HG02759 (cell line): ENCODE measurements at regions not wholly inside any gene's neighbourhood (a gene's known extent, or its start where the extent isn't known, plus 50 kb on each side); places are given as distances from the start of the nearest gene placed in this dataset.

Experiments used
- ATAC-seq: cut with Tn5 transposase; IDR thresholded peaks from one replicate; pipeline ENCODE4 v1.9.1; 2021; ENCODE audit warnings: mild to moderate bottlenecking, moderate library complexity; ENCODE audit not compliant: unreplicated experiment

DNA sequence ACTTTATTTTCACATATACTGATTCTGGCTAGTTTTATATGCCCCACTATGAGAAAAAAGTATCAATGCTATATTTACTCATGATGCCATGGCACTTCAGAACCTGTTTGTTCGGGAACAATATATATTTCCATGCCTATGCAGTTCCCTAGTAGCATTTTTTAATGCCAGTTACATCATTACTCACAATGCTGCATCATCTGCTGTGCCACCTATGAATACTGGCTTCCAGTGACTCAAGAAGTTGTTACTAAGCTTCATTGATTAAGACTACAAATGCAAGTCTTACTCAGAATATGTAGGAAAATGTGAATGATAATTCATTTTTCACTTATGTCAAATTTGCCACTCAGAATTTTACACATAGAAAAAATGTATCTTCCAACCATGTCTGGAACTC is 97.9 kb downstream of the MAFB start:
- no peak for ATAC-seq

DNA sequence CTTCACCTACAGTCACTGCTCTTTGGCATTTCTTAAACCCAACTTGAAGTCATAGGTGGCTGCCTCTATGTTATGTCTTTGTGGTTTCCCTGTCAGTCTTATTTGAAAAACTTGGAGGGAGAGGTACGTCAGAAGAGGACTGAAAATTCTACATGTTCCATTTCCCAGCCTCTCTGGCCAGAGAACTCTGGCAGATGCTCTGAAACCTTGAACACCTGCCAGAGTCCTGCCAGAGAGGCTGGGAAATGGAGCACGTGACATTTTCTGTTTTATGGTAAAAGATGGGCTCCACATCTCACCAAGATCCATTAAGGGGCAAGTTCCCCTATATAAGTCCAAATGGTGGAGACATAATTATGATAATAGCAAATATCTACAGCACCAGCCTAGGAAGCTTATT is 99.5 kb downstream of the MAFB start:
- no peak for ATAC-seq

DNA sequence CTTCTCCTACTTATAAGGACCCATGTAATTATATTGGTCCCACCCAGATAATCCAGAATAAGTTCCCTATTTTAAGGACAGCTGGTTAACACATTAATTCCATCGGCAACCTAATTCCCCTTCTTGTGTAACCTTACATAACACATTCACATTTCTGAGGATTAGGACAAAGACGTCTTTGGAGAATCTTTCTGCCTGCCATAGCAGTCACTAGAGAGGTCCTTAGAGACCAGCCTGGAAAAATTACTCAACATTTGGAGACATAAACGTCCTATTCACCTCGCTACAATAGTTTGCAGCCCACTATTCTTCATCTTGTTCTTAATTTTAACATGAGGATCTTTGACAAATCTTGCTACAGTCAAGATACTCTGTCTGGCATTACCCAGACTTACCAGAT is 100.1 kb downstream of the MAFB start:
- no peak for ATAC-seq

DNA sequence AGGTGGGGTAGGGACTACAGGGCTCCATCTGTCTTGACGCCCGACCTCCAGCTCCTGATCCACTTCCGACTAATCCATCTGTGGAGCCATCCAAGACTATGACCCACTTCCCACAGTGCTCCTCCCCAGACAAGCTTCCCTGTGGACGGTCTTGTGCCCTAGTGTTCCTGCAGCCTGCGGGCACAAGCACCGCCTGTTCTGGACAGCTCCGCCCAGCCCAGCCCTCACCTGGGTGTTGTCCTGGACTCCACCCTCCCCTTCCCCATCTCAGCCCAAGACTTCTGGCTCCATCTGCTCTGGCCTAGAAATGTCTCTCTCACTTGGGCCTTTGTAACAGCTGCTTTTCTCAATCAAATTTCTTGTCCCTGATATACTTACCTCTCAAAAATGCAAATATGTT is 102.0 kb downstream of the MAFB start:
- ATAC-seq = no peak

DNA sequence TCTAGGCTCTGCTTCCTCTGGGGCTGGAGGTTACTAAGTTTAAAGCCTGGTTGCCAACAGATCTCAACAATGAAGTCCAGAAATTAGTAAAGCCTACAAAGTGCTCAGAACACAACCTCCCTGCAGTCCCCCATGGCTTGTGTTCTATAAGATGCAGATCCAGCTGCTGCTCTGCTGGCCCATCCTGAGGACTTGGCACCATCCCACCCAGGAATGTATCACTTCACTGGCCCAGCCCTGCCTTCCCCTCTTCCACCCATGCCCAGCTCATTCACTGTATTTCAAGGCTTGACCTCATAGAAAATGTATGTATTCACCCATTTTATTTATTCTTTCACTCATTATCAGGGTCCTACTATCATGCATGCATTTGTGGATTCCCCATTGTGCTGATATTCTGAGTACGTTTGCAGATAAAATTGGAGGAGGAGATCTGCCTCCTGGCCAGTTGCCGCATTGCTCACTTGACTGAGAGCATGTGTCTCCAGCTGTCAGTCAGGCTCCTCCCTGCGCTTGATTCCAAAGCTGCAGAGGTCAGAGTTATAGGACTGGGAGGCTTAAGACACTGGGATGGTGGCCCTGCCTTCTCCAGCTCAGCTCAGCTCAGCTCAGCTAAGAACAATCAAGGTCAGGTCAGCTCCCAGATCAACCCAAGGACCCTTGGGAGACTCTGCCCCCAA is 104.8 kb downstream of the MAFB start:
- ATAC-seq = no peak

DNA sequence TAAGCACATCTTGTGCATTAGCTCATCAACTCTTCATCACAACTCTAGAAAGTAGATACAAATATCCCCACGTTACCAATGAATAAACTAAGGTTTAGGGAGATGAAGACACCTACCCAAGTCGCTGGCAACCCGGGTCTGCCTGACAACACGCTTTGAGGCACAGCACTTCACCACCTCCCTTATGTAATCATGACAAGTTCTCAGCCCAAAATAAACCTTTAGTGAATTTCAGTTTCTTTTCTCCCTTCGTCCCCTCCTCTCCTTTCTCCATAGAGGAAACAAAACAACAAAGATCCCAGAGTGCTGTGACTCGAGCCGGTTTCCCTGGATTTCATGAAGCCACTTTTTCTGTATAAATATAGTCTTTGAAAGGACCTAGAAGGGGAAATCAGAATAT is 105.4 kb downstream of the MAFB start:
- no peak for ATAC-seq

DNA sequence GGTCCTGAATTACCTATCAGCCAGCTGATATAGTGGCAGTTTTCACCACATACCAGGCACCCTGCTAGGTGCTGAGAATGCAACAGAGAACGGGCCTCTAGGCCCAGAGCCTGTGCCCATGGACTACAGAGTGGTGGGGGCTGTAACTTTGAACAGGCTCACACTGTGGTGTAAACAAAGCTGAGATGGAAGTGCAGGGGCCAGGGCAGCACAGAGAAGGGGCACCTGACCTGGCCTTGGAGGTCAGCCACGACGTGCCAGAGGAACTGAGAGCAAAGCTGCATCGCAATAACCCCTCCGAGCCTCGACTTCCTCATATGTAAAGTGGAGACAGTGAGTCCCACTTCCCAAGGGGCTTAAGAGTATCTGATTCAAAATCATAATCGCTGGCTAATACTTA is 105.8 kb downstream of the MAFB start:
- ATAC-seq = no peak

DNA sequence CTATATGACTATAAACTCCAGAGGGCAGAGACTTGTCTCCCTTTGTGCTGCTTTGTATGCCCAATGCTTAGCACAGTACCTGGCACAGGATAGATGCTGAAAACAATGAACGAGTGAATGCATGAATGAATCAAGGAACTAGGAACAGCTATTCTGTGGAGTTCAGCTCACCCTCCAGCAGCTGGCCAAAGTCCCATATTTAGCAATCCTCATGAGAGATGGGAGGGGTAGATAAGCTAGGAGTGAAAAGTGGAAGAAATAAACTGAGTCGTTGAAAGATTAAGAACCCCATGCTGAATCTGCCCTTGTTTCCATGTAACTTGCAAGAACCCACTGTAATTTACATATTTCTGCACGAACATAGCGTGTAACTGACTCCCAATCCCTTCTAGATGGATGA is 106.5 kb downstream of the MAFB start:
- no peak for ATAC-seq

DNA sequence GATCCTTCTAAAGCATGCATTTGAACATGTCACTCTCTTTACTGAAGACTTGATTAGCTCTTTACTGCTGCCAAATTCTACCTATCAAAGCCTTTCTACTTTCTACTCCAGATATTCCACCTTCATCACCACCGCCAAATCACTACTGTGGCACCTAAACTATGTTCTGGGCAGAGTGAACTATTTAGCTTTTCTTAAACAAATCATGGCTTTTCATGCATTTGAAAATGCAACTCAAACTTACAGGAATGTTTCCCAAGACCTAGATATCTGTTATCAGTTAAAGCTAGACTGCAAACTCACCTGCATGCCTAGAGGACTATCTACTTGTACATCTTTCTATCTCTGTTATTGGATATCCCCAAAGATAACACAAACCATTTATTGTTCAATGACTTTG is 109.3 kb downstream of the MAFB start:
- no peak for ATAC-seq

DNA sequence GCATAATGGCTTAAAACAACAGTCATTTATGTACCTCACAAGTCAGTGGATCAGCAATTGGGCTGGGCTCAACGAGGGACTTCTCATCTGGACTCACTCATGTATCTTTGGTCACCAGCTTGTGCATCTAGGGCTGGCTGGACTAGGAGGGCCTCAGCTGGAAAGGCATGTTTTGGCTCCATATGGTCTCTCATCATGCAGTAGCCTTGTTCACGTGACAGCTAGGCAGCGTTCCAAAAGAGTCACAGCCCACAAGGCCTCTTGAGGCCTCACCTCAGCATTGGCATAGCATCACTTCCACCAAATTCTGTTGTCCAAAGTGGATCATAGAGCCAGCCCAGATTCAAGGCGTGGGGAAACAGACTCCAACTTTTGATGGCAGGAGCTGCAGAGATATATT is 110.1 kb downstream of the MAFB start:
- ATAC-seq = no peak

DNA sequence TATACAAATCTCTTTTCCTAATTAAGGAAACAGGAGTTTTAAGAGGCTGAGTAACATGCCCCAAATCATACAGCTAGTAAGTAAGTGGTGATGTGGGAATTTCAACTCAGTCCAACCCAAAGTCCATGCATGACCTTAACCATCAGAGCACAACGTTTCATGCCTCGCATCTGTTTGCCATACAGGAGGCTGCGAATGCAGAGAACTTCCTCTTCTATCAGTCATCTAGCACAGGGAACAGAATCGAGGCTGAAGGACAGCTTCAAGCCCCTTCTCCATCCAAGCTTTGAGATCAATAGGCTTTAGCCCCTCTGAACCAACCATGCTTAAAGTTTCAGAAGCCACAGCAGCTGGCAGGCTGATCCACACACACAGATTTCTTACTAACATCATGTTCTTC is 113.2 kb downstream of the MAFB start:
- ATAC-seq = no peak

DNA sequence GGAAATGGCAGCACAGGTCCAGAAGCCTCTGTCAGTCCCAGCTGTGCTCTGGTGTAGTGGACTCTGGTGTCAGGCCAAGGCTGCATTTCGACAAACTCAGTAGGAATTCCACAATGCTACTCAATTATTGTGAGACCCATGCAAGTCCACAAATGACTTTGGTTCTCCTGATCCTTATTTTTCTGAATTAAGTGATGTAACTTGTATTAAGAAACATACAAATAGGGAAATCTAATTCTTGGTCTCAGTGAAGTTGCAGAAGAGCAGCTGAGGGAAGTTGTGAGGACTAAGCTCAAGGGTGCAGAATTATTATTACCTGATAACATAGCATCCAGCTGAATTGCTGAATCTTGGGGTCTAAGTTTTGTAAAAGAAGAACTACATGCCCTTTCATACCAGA is 116.8 kb downstream of the MAFB start:
- ATAC-seq = no peak

DNA sequence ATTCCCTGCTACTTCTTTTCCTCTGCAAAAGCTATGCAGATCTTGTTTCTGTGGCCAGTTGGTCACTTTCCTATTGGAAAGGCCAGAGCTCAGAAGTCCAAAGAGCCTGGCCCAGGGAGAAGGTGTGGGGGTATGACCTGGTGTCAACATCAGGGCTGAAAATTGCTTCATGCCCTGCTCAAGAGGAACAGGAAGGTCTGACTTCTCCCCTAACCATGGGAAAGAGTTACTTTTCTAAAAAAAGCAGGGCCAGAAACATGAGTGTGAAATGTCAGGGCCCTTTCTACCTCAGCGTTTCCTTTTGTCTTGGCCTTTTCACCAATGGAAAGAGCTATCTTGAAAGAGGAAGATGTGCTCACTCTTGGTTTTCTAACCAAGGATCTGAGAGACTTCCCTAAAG is 117.4 kb downstream of the MAFB start:
- ATAC-seq = no peak

DNA sequence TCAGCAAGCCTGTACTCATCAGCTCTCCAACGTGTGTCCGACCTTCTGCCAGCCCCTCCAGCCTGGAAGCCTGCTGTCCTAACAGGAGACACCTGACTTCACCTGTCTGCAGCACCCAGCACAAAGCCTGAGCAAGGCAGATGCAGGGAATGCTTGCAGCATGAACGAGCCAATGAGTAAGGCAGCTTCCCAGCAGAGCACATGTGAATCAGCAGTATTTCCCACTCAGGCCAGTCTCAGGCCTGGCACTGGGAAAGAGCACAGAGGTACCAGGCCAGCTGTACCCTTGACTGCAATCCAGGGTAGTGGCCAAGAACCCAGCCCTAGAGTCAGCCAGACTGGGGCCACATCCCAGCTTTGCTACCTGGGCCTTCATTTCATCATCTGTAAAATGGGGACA is 120.8 kb downstream of the MAFB start:
- ATAC-seq = no peak

DNA sequence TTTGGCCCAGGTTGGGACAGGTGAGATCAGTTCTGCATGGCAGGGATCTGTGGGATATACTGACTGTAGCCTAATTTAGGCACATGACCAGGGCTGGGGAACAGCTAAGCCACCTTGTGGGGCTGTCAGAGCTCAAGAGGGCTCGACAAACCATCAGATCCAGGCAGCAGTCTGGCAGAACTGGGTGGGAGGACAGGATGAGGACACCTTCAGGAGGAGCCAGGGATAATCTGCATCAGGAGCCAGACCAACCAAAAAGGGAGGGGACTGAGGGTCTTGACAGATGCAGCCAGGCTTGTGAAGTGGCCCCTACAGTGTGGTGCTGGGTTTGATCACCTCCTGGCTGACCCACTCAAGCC is 123.4 kb downstream of the MAFB start:
- ATAC-seq = no peak

DNA sequence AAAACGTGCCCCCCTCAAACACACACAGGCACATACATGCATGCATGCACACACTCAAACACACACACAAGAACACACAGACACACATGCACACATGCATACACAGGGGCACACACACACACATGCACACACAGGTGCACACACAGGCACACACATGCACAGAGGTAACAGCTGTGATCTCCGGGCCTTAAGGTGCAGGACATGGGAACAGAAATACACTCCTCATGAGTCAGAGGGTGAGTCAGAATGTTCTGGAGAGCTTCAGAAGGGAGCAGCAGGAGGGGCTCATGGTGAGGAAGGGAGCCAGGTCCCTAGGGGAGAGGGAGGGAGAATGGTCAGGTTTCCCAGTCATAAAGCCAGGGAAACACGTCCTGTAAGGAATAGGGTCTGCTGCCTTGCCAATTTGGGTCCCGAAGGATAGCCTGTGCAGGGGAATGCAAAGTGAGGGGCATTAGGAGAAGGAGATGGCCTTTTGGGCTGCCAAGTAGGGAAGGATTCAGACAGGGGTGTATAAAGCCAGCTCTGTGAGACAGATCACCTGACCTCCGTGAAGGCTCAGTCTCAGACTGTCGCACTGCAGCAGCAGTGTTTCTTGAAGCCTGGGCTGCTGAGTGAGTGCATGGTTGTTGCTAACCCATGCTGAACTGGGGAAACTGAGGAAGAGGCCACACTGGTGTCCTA is 123.9 kb downstream of the MAFB start:
- no peak for ATAC-seq

DNA sequence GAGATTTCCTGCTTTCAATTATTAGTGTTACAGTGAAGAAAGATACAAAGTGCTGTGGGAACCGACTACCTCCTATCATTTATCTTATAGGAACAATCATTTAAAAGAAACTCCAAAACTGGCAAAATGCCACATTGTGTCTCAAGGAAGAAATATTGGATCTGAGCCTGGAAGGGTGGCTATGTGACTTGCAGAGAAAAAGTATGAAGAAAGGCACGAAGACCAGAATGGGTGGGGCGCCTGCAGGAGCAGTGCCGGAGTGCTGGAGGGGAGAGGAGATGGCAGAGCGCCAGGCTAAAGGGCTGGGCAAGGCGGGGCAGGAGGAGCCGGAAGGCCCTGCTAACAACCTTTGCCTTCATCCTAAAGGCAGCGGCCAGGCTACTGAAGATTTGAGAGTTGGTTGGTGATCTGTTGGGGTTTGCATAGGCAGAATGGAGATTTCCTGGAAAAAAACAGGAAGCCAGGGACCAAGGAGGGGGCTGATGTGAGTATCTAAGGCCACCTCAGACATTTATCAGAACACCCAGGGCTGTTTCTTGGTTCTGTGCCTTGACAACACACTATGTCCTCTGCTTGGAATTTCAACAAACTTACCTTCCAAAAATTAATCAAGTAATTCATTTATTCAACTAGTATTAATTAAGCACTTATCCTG is 125.6 kb downstream of the MAFB start:
- no peak for ATAC-seq

DNA sequence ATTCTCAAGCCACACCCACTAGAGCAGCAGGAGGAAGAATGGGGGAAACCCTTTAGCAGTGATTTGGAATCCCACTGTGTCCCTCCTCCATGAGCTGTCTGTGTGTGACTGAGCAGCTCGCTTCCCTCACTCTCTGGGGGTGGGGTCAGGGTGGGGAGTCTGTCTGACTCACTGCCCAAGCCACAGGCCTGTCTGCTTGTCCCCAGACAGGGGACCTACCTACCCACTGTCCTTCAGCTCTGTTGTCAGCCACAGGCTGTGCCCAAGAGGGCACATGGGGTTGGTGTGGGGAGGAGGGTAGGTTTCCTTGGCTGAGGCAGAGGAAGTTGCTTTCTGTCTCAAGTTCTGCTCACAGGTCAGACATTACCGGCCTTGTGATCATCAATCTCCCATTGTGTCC is 127.0 kb downstream of the MAFB start:
- no peak for ATAC-seq

DNA sequence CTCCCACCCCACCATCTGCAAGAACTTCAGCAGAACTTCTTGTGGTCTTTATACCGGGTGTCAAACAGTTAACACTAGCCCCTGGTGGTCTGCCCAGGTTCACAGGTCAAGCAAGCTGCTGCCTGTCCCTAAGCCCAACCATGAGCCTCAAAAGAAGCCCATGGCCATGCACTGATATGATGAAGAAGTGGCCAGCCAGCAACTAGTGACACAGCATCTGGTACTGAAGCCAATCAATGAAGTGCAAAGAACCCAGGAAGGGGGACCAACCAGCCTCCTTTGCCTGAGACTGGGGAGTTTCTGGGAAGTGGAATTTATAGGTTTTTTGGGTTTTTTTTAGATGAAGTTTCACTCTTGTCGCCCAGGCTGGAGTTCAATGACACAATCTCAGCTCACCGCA is 127.8 kb downstream of the MAFB start:
- ATAC-seq = no peak

DNA sequence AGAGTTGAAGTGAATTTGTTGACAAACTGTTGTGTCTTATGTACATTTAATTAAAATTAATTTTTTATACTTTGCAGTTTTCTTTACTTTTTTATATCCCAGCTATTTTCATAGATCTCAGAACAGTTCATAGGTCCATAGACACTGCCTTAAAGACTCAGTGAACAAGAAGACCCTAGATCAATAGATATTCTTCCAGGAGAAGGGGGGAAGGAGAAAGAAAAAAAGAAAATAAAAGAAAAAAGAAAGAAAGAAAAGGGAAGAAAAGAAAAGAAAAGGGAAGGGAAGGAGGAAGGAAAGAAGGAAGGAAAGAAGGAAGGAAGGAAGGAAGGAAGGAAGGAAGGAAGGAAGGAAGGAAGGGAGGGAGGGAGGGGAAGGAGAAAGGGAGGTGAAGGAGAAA is 130.8 kb downstream of the MAFB start:
- no peak for ATAC-seq

DNA sequence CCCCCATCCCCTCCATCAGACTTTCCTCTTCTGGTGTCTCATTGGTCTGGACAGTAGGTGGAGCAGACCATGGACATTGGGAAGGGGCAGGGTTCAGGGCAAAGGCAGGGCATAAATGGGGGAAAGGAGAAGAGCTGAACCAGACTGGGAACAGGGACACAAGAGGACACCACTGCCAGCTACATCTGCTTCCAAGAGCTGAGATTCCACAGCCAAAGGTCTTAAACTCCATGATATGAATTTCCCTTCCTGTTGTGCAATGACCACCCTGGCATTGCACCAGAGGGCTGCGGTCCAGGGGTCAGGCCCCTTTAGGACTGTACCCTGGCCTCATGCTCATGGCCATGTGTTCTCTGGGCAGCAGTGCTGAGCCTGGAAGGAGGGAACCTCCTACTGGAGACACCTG is 137.9 kb downstream of the MAFB start:
- no peak for ATAC-seq

DNA sequence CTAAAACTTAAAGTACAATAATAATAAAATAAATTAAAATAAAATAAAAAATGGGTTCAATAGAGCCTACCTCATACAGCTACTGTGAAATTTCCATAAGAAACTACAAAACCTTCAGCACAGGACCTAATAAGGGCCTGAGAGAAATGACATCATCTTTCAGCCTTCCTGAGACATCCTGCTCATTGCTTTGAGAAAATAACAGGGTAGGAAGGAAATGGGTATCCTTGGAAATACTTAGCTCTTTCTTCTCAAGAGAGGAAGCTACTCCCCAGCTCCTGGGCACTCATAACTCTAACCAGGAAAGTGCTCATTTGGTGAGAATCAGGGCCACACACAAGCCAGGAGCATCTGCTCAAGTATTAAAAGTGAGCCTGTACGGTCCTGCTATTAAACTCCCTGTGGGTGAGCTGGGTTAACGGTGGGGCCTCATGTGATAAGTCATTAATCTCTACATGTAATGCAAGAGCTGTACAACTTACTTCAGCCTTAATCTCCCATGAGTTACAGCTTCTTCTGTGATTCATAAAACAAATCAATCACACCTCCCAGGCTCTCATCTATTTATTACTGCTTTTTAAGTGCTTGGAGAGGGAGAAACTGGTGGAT is 141.4 kb downstream of the MAFB start:
- no peak for ATAC-seq
